HTR-8/SVneo (cell line): ENCODE measurements at regions not wholly inside any gene's neighbourhood (a gene's known extent, or its start where the extent isn't known, plus 50 kb on each side); places are given as distances from the start of the nearest gene placed in this dataset.

Experiments
- DNase-seq: peaks from one replicate; pipeline ENCODE4 v3.0.0; 2011; ENCODE audit warnings: low spot score, mixed read lengths; ENCODE audit not compliant: insufficient read length
- FAIRE-seq: peaks from 2 replicates; lab custom pipeline; 2011; peaks lifted over from hg19 to GRCh38; lab: Jason Lieb, UNC

DNA sequence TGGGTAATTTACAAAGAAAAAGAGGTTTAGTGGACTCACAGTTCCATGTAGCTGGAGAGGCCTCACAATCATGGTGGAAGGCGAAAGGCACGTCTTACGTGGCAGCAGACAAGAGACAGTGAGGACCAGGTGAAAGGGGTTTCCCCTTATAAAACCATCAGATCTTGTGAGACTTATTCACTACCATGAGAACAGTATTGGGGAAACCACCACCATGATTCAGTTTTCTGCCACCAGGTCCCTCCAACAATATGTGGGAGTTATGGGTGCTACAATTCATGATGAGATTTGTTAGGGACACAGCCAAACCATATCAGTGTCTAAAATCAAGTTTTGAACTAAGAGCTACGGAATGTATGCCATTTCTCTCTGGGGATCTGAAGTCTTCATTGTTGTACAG lies 354.8 kb upstream of the C2CD4B start:
- FAIRE-seq (no peak), DNase-seq (no peak)

DNA sequence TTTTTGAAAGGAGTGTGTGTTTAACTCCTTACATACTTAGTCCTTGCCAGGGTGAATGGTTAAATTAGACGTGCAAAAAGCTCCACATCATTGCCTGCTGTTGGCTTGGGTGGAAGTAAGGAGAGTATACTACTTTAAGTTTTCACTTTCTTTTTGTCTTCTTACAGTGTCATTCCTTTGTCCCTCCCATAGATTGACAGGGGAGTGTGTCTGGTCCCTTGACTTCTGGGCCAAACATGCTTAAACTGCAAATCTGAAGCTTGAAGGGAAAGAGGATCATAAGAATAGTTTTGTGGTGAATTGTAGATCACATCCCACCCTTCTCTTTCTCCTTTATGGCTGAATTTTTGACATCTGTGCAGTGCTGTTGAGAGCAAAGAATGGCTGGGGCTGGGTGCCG lies 355.8 kb upstream of the C2CD4B start:
- FAIRE-seq: no peak

DNA sequence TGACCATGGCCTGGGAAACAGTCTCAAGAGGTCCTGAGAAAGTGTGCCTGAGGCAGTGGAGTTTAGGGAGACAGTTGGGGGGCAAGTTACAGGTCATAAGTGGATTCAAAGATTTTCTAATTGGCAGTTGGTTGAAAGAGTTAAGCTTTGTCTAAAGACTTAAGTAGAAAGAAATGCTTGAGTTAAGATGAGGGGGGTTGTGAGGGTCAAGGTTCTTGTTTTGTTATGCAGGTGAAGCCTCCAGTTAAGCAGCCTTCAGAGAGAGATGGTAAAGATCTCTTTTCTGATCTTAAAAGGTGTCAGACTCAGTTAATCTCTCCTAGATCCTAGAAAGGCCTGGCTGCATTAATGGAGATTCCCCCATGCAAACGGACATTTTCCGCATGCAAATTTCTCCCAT lies 356.3 kb upstream of the C2CD4B start:
- DNase-seq (no peak), FAIRE-seq (no peak)

More for the DNA sequence above, 355.8 kb upstream of the C2CD4B start:
- DNase-seq: no peak

DNA sequence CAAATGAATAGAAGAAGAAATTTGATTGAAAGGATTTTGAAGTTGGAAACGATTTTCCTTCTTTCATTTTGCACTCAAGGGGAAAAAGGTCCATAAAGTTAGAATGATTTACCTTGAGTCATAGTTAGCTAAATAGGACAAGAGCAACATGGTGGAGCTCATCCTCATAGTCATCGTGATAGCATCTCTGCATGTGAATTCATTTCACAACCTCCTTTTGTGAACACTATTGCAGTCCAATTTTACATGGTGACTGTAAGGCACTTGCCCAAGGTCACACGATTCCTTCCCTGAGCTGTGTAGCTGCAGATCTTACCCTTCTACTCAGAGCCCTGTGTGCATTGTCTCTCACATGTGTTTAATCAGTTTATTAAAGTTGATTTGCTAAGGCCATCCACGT lies 359.8 kb upstream of the C2CD4B start:
- FAIRE-seq: no peak
- no peak for DNase-seq

DNA sequence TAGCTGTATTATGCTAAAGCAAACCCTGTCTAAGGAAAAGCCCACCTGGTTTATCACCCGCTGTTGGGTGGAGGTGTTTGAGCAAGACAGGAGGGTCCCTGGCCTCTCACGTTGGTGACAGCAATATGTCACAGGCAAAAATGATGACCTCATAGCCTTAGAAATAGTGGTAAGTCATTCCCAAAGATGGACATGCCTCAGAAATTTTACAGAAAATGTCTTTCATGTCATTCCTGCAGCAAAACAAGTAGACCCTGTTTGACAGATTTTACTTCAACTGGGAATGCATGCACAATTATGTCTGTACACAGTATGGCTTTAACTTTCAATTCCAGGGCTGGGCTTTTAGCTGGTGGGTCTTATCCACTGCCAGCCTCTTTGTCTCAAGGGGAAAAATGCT lies 362.3 kb upstream of the C2CD4B start:
- no peak for FAIRE-seq
- no peak for DNase-seq

DNA sequence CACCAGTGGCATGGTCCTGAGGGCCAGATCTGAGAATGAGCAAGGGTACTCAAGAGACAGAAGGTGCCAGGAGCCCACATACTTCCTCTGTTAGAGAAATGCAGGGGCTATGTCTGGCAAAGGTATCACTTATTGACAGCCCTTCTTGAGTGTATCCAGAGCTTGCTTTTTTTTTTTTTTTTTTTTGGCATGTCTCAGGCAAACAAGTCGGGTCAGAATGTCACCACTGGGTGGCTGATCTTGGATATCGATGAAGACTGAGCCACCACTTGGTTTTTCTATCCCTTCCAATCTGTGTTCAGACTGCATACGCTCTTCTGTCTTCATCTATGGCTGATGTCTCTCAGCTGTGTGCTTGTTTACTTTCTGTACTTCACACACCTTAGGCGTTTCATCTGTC lies 363.4 kb upstream of the C2CD4B start:
- FAIRE-seq: no peak
- DNase-seq: no peak

DNA sequence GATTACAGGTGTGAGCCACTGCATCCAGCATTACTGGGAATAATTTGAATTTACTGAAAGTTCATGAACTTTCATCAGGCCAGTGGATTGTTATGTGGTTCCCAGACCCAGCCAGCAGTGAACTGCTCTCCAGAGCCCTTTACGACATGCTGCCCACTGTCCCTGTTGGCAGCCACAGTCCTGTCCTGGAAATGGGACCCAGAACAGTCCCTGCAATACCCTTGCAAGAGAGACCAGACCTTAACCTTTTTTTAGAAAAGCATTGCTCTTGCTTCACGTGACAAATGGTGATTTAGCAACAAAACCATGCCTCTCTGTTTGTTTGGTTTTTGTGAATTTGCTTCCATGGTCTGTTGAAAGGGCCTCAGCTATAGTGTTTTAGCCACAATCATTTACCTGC lies 367.3 kb upstream of the C2CD4B start:
- FAIRE-seq: no peak
- no peak for DNase-seq

DNA sequence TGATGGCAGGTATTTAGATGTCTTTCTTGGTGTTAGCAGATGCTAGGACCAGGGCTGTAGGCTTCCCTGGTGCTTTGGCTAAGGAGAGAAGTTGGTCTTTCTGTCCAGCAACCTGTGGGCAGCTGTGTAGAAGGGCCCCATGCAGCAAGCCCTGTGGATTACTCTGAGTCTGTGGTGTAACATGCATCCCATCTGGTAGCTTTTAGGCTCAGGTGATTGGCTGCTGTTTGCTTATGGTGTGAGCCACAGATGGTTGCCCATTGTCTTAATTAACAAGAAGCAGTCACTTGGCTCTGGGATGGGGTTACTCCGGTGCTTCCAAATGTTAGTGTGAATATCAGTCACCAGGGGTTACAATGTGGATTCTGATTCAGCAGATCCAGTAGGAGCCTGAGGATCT lies 368.6 kb upstream of the C2CD4B start:
- DNase-seq (no peak), FAIRE-seq (no peak)

DNA sequence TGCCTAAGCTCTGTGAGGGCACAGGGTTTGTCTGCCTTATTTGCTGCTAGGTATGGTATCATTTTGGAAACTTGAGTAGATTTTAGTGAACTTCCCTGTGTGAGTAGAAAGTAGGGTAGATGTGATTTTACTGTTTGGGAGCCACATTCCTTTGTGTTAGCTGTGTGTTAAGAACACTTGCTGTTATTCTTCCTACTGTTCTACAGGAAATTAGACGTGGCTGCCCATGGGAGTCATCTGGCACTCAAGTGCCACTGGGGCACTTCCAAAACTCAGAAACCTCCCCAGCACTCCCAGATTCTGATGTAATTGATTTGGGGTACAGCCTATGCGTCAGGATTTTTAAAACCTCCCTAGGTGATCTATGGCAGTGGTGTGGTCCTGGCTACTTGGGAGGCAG lies 369.9 kb upstream of the C2CD4B start:
- FAIRE-seq: no peak
- no peak for DNase-seq

DNA sequence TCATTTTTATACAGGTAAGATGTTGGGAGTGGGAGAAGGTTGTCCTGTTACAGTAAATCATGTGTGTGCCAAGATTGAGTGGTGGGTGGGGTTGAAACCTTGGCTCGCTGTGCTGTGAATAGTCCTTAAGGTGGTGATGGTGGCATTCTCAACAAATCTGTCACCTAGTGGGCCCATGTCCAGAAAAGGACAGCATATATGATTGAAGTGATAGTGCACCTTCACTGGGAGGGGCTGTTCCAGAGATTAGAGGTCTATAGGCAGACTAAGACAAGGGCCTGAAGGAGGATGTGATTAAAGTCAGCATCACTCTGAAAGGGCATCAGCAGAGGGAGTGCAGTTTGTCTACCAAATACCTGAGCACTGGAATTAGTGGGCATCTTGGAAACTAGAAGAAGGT lies 374.2 kb upstream of the C2CD4B start:
- DNase-seq (no peak), FAIRE-seq (no peak)

DNA sequence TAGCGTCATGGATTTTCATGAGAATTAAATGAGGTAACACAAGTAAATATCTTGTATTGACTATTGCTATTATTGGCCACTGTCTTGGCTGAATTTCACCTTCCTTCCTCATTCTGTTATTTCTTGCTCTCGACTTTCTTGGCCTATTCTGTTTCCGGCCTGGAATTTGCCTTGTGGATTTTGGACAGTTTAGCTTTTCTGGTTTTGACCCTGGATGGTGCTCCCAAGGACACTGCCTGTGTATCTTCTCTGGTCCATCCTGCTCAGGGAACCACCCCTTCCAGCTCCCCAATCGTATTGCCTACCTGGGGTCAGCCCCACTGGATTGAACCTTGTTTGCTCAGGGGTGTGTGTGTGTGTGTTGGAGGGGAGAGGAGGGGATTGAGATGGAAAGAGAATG lies 376.2 kb upstream of the C2CD4B start:
- FAIRE-seq (no peak), DNase-seq (no peak)

DNA sequence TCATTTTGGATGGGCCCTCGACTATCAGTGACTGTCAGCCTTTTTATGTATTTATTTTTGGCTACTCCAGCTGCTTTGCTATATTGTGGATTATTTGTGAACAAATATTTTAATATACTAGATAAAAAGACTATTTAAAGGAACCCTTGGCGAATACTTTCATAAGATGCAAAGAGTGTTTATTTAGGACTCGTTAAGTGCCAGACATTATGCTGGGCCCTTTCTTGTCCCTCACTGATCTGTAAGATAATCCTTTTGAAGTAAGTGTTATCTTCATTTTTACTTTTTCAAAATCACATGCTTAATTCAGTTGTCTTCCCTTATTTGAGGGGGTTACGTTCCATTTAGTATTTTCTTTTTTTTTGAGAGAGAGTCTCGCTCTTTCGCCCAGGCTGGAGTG lies 376.8 kb upstream of the C2CD4B start:
- FAIRE-seq: no peak

DNA sequence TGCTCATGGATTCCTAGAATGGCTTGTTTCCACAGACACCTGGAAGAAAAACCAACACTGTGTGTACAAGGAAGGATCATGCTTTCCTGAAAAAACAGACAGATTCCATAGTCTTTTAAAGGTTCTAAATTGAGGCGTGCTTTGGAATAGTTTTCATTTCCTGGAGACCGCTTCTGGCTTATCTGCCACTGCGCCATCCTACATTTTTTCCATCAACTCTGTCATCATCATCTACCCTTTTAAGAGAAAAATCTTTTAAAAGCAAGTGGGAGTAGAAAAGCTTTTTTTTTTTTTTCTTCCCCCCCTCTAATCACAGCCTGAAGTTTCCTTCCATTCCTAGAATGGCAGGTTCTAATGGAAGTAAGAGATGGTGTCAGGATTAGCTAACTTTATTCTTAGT lies 379.4 kb upstream of the C2CD4B start:
- DNase-seq (no peak), FAIRE-seq (no peak)

More for the DNA sequence above, 376.8 kb upstream of the C2CD4B start:
- DNase-seq: no peak

DNA sequence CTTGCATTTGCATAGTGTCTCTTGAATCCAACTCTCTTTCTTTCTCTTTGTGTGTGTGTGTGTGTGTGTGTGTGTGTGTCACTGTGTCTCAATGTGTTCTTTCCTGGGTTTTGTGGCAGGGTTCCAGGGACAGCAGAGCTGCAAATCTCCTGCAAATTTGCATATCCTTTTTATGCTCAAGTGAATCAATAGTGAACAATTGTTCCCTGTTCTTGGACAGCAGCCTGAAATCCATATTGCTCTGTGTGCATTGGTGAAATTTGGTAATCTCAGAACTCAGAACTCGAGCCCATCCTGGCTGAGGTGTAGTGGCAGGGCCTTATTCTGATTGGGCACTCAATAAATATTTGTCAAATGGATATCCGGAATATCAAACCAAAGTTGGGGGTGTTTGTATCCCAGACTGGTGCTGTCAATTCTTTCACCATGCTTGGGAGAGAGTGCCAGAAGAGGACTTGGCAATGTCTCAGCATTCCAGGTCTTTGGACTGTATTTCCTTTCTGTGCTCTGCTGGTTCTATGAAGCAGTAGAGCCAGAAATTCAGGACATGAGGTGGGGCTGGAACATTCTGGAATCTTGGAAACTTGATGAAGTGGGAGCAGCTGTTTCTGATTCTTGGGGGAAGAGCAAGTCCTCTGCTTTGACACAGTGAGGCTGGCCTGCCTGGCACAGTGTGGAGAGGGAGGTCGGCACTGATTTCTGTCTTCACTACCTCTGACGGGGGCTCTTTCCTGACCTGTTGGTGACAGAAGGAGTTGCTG lies 380.6 kb upstream of the C2CD4B start:
- FAIRE-seq (no peak), DNase-seq (no peak)

DNA sequence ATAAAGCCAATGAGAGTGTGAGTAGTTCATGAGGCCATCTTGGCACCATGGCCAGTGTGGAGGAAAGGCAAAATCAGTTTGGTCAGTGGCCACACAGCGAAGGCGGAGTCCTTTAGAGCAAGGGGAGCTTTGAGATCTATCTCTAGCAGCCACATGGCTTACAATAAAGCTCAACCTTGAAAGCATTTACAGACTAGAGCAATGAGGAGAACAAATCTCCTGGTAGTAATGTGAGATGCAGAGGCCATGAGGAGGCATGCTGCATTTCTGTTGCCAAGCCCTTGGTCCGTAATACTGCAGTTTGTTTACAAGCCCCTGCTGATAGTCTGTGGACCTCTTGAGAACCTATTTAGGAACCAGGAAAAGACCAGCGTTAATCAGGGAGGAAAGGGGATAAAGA lies 381.5 kb upstream of the C2CD4B start:
- FAIRE-seq (no peak), DNase-seq (no peak)

DNA sequence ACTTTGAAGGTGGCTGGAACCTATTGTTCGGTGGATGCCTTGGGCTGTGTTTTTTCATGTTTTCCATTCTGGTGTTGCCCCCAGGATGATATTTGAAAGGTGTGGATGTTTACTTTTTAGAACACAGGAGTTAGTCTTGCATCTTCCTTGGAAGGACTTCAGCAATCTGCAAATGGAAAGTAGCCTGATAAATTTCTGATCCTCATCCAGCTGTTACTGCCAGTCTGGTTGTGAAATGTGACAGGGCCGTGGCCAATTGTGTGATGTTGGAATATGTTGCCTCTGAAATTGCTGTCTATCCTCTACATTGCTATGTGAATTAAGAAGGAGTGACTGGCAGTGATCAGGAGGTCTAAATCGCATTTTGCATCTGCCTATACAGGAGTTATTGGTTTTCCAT lies 382.5 kb upstream of the C2CD4B start:
- DNase-seq: no peak
- FAIRE-seq: no peak

DNA sequence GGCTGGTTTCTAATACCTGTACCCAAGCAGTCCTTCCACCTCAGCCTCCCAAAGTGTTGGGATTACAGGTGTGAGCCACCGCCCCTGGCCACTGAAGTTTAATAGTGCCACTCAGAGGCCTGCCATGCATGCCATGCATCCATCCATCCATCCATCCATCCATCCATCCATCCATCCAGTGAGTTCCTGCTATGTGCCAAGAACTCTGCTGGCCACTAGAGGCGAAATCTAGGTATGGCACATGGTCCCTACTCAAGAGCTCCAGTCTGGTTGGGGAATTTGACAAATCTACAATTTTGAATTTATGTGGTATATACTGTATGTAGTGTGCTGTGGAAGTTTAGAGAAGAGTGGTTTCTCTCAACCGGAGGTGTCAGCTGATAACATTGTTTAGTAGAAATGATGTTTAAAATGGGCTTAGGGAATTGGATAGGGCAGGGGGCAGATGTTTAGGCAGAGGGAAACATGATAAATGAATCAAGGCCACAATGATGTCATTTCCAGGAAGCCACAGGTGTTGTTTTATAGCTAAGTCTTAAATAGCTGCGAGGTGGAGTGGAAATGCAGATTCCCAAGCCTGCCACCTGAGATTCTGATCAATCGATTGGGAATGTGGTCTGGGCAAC lies 384.4 kb upstream of the C2CD4B start:
- DNase-seq (no peak), FAIRE-seq (no peak)

DNA sequence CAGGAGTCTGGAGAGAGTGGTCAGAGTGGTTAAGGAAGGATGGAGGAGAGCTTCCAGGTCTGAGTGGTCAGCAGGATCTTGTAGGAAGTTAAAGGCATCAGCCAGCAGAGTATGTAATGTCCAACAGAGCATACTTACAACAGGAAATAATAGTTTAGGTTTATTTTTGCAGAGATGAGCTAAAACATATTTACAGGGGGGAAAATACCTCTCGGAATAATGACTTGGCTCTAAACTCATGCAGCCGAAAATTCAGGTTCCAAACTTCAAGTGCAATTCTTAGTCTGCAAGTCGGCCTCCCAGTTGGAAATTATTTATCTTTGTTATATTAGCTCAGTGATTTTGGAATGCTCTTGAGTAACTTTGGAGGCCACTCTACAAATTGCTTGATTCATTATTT lies 385.0 kb upstream of the C2CD4B start:
- no peak for DNase-seq
- FAIRE-seq: no peak

DNA sequence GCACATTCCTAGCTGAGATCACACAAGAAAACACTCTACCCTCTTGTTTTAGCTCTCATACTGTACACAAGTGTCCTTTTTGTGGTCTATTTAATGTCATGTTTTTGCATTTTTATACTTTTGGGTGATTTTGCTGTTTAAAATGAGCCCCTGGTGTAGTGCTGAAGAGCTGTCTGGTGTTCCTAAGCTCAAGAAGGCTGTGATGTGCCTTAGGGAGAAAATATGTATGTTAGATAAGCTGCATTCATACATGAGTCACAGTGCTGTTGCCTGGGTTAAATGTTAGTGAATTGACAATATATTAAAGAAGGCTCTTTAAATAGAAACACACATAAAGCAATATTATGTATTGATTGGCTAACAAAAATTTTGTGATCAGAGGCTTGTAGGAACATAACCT lies 387.4 kb upstream of the C2CD4B start:
- no peak for DNase-seq
- FAIRE-seq: no peak

DNA sequence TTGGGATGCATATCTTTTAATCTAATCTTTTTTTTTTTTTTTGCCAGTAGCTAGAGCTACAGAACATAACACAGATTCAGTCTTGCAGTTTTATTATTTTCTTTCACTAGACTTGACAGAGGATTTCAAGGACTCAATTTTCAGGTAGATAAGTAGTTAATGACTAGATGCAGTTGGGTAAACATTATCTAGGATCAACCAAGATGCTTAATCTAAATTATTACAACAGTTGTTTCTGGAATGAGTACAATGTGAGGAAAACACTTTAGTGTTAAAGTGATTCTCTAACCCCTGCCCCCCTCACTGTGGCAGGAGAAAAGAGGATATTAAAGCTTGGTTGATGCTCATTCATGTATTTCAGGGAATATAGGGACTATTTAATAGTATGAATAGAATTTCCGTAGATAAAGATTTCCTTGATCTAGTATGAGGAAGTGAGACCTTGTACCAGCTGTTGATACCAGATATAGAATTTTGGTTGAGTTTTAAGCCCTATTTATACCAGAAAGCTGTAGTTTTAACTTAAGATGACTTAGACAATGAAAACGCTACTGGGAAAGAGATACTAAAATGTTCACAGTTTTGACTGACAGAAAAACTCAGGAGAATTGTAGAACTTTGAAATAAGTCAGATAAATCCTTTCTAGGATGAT lies 389.0 kb upstream of the C2CD4B start:
- FAIRE-seq: no peak
- DNase-seq: no peak

DNA sequence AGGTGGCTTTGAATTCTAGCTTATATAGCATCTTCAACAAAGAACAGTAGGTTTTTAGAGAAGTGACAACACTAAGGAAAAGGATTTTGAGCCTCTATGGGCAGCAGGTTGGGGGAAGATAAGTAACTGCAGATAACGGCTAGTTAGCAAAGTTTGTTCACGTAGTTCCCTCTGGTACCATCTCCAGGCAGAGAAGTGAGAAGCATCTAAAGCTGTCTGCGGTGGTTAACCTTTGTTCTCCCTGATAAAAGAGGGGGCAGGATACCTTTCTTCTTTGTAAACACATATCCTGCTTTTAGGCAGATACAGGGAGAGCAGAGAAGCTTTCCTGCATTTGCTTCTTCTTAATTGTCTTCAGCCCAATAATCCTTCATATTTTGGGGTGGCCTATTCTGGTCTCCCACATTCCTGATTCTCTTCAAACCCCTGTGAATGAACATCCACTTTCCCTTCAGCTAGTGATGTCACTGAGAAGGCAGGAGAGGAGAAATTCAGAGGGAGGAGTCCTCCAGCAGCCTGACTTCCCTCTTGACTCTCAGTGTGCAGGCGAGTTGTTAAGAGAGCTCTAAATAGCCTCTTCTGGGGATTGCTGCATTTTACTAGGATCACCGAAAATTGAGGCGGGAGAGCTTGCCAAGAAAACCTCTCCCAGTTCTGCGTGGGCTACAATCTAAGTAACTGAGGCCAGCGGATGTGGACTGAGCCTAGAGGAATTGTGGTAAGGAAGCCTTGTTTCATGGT lies 393.7 kb upstream of the C2CD4B start:
- DNase-seq: no peak
- FAIRE-seq: no peak
